ENCODE measurements at regions not wholly inside any gene's neighbourhood (a gene's known extent, or its start where the extent isn't known, plus 50 kb on each side); places are given as distances from the start of the nearest gene placed in this dataset.
"Not testable (repeated sequence)": the region's sequence is repeated elsewhere in the genome, so short reads cannot be mapped to it uniquely, and the experiment has no call there.

GRCh38 chr5:30147976-30148375 lies 1045.5 kb upstream of the CDH6 start:
- no peaks in the 10 kb centered on the region for H3K9me3 ChIP-seq
- DNase-seq (ENCODE audit: low spot score) = no peak
- TF ChIP-seq CTCF (IDR thresholded peaks at IDR 0.05) = no peak
- no peak overlapping the region for H3K4me3 ChIP-seq
- H3K4me1 ChIP-seq = no peaks in the 10 kb centered on the region
- no peaks in the 10 kb centered on the region for H3K36me3 ChIP-seq
- H3K27ac ChIP-seq = no peak overlapping the region
- H3K27me3 ChIP-seq = no peaks in the 10 kb centered on the region

- not testable (repeated sequence) for H3K27me3 ChIP-seq; H3K9me3 ChIP-seq; H3K36me3 ChIP-seq; H3K4me1 ChIP-seq; DNase-seq (ENCODE audit: low spot score); H3K4me3 ChIP-seq; H3K27ac ChIP-seq
Observed at GRCh38 chr5:30144059-30144458, 1049.4 kb upstream of the CDH6 start.

- Histone ChIP-seq H3K36me3 (no peaks in the 10 kb centered on the region), H3K4me1 (no peaks in the 10 kb centered on the region), H3K27ac (no peak overlapping the region), H3K4me3 (no peak overlapping the region), H3K27me3 (no peaks in the 10 kb centered on the region), H3K9me3 (no peaks in the 10 kb centered on the region)
- no peak for DNase-seq (ENCODE audit: low spot score)
- TF ChIP-seq CTCF (IDR thresholded peaks at IDR 0.05) = no peak
Observed at GRCh38 chr5:30142432-30142831, 1051.1 kb upstream of the CDH6 start.

- no peak for TF ChIP-seq CTCF (IDR thresholded peaks at IDR 0.05)
Observed at GRCh38 chr5:30121043-30121442, 1072.4 kb upstream of the CDH6 start.

GRCh38 chr5:30117135-30117534 lies 1076.4 kb upstream of the CDH6 start:
- Histone ChIP-seq H3K4me1 (no peaks in the 10 kb centered on the region), H3K27ac (no peak overlapping the region), H3K27me3 (no peaks in the 10 kb centered on the region), H3K9me3 (no peaks in the 10 kb centered on the region), H3K4me3 (no peak overlapping the region), H3K36me3 (no peaks in the 10 kb centered on the region)
- no peak for DNase-seq (ENCODE audit: low spot score)
- no peak for TF ChIP-seq CTCF (IDR thresholded peaks at IDR 0.05)

More at GRCh38 chr5:30121043-30121442, 1072.4 kb upstream of the CDH6 start:
- no peak overlapping the region for H3K27ac ChIP-seq
- no peak overlapping the region for H3K4me3 ChIP-seq
- no peaks in the 10 kb centered on the region for H3K36me3 ChIP-seq
- H3K9me3 ChIP-seq = no peaks in the 10 kb centered on the region
- H3K27me3 ChIP-seq = no peaks in the 10 kb centered on the region
- no peak for DNase-seq (ENCODE audit: low spot score)
- H3K4me1 ChIP-seq = no peaks in the 10 kb centered on the region

- no peaks in the 10 kb centered on the region for H3K27me3 ChIP-seq
- no peak for TF ChIP-seq CTCF (IDR thresholded peaks at IDR 0.05)
- H3K36me3 ChIP-seq = no peaks in the 10 kb centered on the region
- no peaks in the 10 kb centered on the region for H3K4me1 ChIP-seq
- H3K4me3 ChIP-seq = no peak overlapping the region
- H3K27ac ChIP-seq = no peak overlapping the region
- no peaks in the 10 kb centered on the region for H3K9me3 ChIP-seq
- no peak for DNase-seq (ENCODE audit: low spot score)
Observed at GRCh38 chr5:30113542-30113941, 1079.9 kb upstream of the CDH6 start.
